ENCODE measurements at regions not wholly inside any gene's neighbourhood (a gene's known extent, or its start where the extent isn't known, plus 50 kb on each side); places are given as distances from the start of the nearest gene placed in this dataset.
A peak's percentile ranks its signal among the peaks of the same experiment; 100 is the strongest.
"Not testable (repeated sequence)": the region's sequence is repeated elsewhere in the genome, so short reads cannot be mapped to it uniquely, and the experiment has no call there.

DNA sequence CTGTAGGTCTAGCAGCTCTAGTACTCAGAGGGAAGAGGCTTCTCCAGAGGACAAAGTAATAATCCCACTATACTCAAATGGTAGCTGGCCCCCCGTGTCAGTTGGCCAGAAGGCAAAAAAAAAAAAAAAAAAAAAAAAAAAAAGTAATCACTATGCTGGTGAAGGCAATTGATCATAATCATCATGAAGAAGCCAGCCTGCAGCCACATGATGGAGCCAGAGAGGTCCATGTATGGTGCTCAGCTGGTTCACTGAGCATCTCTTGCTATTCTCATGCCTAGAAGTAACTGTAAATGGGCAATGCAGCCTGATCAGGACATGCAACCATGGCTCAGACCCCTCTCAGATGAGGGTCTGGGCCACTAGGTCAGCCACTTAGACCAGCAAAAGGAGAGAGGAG, 378.8 kb downstream of the MED13L start:
- no peak for DNase-seq (ENCODE audit: low read depth in 2 of 2)

- no peak for DNase-seq (ENCODE audit: low read depth in 2 of 2)
Observed at GRCh38 chr12:115897729-115898128, 379.8 kb downstream of the MED13L start.

GRCh38 chr12:115895247-115895646, 382.2 kb downstream of the MED13L start:
- no peak for DNase-seq (ENCODE audit: low read depth in 2 of 2)

- DNase-seq (ENCODE audit: low read depth in 2 of 2): no peak
Observed at GRCh38 chr12:115891556-115892164, 385.8 kb downstream of the MED13L start.

DNA sequence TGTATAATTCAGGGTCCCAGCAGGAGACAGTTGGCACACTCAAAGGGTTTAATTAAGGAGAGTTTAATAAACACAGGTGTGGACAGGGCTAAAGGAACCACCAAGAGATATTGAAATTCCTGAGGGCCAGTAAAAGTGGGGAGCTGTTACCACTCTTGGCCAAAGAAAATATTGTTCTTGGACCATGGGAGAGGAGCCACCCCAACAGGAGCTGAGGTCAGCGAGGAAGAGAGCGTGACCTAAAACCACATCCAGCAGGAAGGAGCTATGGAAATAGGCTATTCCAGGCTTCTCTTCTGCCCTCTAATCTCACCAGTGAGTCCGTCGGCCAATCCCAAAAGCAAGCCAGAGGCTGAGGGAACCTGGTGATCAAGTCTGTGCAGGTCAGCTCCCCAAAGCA, 390.8 kb downstream of the MED13L start:
- no peak for DNase-seq (ENCODE audit: low read depth in 2 of 2)

GRCh38 chr12:115885040-115885690, 392.3 kb downstream of the MED13L start:
- DNase-seq (ENCODE audit: low read depth in 2 of 2): no peak

DNA sequence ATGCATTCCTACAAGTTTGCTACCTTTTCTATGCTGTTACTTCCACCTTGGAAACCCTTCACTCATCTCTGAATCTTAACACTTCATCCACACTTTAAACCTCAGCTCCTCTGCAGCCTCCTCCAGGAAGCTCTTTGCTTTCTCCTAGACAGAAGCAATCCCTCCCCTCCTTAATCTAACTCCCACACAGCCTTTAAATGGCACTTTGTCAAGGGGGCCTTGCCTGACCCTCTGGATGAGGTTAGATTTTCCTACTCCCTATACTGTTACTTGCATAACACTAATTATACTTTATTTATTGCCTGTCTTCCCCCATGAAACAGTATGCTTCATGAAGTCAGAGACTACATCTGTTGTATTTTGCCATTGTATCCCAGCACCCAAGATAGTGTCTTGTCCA, 394.6 kb downstream of the MED13L start:
- DNase-seq (ENCODE audit: low read depth in 2 of 2): no peak

GRCh38 chr12:115880238-115880637, 397.3 kb downstream of the MED13L start:
- no peak for DNase-seq (ENCODE audit: low read depth in 2 of 2)

DNA sequence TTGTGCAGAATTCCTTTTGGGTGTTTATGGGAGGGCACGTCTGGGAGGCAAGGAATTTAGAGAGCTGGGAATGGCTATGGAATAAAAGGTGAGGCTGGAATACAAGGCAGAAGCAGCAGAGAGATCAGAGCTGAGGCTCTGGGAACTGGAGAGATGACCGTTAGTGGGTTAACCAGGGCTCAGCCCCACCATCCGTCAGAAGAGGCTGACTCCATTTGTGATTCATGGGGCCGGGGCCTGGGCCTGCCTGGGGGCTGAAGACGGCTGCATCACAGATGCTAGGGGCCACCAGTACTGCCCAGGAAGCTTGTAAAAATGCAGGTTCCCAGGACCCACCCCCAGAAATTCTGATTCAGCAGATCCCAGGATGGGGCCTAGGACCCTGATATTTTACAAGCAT, 398.1 kb downstream of the MED13L start:
- no peak for DNase-seq (ENCODE audit: low read depth in 2 of 2)

GRCh38 chr12:115873451-115874082, 403.9 kb downstream of the MED13L start:
- no peak for DNase-seq (ENCODE audit: low read depth in 2 of 2)

- no peak for DNase-seq (ENCODE audit: low read depth in 2 of 2)
Observed at GRCh38 chr12:115872919-115873357, 404.6 kb downstream of the MED13L start.

GRCh38 chr12:115872212-115872611, 405.3 kb downstream of the MED13L start:
- no peak for DNase-seq (ENCODE audit: low read depth in 2 of 2)

DNA sequence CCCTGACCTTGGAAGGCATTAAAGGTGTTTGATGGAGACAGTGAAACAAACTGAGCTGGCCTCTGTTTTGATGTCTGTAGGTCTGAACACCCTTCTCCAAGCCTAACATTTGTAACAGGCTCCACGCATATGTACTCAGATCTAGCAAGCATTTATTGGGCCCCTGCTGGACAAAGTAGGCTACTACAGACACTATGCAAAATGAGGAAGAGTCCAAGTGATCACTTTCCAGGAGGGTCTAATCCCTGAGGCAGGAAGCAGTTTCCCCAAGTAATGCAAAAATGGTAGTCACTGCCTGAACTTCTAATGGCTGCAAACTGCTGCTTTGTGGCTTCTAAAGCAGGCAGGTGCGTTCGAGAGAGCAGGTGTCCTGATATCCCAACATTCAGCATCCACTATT, 405.8 kb downstream of the MED13L start:
- DNase-seq (ENCODE audit: low read depth in 2 of 2): peak in 1 of 2 donors; percentile 12

GRCh38 chr12:115870510-115870909, 407.0 kb downstream of the MED13L start:
- no peak for DNase-seq (ENCODE audit: low read depth in 2 of 2)

- DNase-seq (ENCODE audit: low read depth in 2 of 2): no peak
Observed at GRCh38 chr12:115870021-115870420, 407.5 kb downstream of the MED13L start.

GRCh38 chr12:115869604-115870003, 407.9 kb downstream of the MED13L start:
- DNase-seq (ENCODE audit: low read depth in 2 of 2): no peak

GRCh38 chr12:115868624-115869023, 408.9 kb downstream of the MED13L start:
- no peak for DNase-seq (ENCODE audit: low read depth in 2 of 2)

- DNase-seq (ENCODE audit: low read depth in 2 of 2): no peak
Observed at GRCh38 chr12:115867854-115868253, 409.6 kb downstream of the MED13L start.

DNA sequence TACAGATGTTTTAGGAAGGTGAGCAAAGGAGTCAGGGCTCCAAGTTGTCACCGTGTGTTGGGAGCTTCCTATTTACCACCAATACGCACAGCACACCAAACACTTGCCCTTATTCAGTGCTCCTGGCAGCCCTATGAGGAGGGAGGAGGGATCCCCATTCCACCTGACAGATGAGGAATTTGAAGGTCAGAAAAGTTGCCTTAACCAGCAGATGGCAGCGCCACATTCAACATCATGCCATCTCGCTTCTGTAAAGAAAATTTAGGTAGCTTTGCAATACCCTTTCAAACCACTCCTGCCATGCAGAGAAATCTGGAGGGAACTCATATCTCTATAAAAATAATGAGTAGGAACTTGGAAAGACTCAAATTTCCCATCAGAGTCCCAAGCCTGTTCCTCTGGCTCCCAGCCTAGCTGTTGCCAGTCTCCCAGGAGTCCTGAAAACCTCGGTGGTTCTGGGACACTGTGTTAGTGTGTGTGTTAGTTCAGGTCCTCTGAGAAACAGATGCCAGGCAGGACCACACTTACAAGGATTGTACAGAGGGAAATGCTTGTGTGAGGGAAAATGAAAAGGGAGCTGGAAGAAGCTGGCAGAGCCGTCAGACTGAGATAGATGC, 410.5 kb downstream of the MED13L start:
- no peak for DNase-seq (ENCODE audit: low read depth in 2 of 2)

DNA sequence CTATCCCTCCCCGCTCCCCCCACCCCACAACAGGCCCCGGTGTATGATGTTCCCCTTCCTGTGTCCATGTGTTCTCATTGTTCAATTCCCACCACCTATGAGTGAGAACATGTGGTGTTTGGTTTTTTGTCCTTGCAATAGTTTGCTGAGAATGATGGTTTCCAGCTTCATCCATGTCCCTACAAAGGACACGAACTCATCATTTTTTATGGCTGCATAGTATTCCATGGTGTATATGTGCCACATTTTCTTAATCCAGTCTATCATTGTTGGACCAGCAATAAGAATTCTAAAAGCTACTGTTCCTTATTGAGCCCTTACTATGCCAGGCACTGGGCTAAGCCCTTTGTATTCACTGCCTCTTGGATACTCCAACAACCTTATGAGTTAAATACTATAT, 411.2 kb downstream of the MED13L start:
- DNase-seq (ENCODE audit: low read depth in 2 of 2): not testable (repeated sequence)

GRCh38 chr12:115864396-115864795, 413.1 kb downstream of the MED13L start:
- no peak for DNase-seq (ENCODE audit: low read depth in 2 of 2)

DNA sequence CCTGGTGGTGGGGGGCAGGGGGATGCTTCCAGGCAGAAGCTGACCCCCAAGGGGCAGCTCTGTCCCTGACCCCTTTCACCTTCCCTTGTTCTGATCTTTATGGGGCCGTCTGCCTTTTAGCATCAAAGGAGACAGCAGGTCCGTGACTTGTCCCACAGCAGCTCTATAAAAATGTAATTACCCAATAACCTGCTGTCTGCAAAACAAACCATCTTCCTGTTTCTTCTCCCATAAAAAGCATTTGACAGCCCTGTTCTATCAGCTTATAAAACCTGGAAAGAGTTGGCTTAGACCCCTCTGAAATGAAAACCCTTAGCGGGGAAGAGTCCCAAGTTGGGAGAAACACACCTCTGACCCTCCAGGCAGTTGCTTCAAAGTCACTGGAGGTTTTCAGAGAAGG, 416.9 kb downstream of the MED13L start:
- no peak for DNase-seq (ENCODE audit: low read depth in 2 of 2)

GRCh38 chr12:115859231-115859630, 418.3 kb downstream of the MED13L start:
- no peak for DNase-seq (ENCODE audit: low read depth in 2 of 2)
